HS-27A (cell line): ENCODE measurements at regions not wholly inside any gene's neighbourhood (a gene's known extent, or its start where the extent isn't known, plus 50 kb on each side); places are given as distances from the start of the nearest gene placed in this dataset.
"Not testable (repeated sequence)": the region's sequence is repeated elsewhere in the genome, so short reads cannot be mapped to it uniquely, and the experiment has no call there.

Experiments
- DNase-seq: peaks from one replicate; pipeline ENCODE4 v3.0.0-alpha.2; 2012; ENCODE audit warnings: low read depth, missing footprints

- DNase-seq = peak; percentile 27
Observed at GRCh38 chr1:121519042-121519755, 334.4 kb downstream of the SRGAP2C start.

- DNase-seq = not testable (repeated sequence)
Observed at GRCh38 chr1:121519756-121520286, 335.0 kb downstream of the SRGAP2C start.

DNA sequence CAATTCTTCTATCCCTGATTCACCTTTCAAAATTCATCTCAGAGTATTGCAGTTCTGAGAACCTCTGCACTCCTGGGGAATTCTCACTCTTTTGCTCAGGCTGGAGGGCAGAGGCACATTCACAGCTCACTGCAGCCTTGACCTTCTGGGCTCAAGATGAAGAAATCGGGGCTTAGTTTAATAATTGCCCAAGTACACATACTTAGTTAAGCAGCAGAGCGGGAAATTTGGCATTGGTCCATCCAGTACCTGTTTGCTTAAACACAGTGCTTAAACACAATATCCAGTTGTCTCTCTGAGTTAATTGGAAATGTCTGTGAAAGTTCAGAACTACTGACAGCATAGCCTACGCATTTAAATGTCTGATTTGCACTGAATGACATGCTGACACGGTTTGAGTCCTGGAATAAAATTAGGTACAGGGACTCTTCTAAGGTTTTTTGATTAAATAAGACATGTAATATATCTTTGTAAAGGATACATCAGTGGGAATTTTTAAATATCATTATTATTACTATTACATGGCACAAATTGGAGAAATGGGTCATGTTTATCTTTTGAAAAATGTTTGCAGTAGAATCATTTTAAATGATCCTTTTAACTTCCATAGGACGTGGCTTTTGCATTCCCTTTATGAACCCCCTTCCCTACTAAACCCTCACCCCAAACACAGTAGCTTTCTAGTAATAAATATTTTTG lies 337.4 kb downstream of the SRGAP2C start:
- DNase-seq = no peak

- not testable (repeated sequence) for DNase-seq
Observed at GRCh38 chr1:121523112-121523511, 338.3 kb downstream of the SRGAP2C start.

GRCh38 chr1:121525355-121525754 lies 340.6 kb downstream of the SRGAP2C start:
- DNase-seq = no peak

DNA sequence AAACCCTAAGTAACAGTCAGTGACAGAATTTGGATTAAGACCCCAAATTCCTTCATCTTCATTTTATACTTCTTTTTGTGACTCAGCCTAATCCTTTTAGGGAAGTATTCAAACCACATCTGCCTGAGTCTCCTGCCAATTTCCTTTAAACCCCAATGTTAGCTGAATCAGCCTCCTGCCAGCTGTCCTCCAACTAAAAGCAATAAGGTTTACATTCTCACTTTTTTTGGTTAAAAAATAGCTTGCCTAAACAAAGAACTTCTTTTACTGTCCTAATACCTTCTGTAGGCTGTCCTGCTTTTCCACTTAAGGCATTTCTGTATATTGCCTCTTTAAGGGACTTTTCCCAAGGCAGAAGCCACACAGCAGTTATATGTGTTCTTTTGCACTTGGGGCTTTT lies 344.2 kb downstream of the SRGAP2C start:
- DNase-seq = not testable (repeated sequence)

- DNase-seq = not testable (repeated sequence)
Observed at GRCh38 chr1:121530026-121530425, 345.3 kb downstream of the SRGAP2C start.

DNA sequence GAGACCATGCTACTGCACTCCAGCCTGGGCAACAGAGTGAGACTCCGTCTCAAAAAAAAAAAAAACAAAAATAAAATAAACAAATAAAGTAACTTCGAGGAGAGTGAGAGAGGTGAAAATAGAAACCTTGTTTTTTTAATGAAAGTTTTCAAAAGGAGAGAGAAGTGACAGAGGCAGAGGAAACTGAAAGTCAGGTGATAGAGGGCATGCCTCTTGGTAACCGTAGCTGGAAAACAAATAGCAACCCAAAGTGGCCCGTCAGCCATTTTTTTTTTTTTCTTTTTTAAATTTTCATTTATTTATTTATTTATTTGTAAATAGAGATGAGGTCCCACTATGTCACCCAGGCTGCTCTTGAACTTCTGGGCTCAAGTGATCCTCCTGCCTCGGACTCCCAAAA lies 347.0 kb downstream of the SRGAP2C start:
- DNase-seq = not testable (repeated sequence)

- DNase-seq = not testable (repeated sequence)
Observed at GRCh38 chr1:121538148-121538547, 353.4 kb downstream of the SRGAP2C start.

DNA sequence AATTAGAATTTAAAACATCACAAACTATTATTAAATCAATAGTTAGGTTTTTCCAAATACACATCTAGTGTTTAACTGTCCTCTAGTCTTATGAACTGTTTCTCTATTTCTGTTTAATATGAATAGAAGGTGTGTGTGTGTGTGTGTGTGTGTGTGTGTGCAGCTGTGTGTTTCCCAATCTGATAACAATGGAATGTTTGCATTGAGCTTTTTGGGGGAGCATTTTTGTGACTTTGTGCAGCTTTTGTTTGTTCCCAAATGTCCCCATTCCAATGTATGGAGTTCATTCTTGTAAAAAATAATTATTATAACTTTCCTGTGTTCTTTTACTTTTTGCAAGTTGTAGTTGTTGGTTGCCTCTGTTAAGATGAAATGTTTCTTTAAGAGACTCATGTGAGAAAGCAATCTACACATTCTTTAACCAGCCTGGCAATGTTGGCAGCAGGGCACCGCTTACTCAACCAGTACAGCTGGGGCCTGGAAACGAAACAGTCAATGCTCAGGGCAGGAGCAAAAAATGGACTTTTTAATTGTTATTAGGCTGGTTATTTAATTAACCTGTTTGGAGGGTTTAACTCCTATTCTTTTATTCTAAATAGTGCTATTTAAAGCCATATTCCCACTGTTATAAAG lies 354.3 kb downstream of the SRGAP2C start:
- DNase-seq = no peak

DNA sequence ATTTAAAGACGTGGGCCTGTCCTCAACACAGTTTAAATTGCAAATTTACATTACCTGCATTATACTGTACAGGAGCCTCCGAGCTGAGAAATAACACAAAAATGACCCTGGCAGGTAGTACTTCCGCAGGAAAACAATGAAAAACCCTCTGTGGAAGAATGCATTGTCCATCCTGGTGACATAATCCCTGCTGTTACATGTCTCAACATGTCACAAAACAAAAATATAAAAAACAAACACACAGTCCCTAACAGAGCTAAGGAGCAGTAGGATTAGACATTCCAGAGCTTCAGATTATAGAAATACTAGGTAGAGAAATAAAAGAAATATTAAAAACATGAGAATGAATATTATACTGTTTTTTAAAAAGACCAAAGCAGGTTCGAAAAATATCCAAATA lies 359.2 kb downstream of the SRGAP2C start:
- DNase-seq = not testable (repeated sequence)

DNA sequence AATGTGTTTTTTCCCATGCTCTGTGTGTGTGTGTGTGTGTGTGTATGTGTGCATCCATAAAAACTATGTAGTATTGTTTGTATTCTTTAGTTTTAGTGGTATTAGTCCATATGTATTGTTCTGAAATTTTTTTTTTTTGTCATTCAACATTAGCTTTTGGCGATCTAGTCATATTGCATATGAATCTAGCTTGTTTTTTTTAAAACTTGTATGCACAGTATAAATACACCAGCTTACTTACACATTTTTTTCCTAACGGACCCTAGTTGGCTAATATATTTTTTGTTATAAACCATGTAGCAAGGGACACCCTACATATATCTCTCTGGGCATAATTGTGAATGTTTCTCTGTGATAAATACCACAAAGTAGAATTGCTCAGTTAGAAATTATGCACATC lies 359.7 kb downstream of the SRGAP2C start:
- no peak for DNase-seq

GRCh38 chr1:121545899-121546298 lies 361.1 kb downstream of the SRGAP2C start:
- not testable (repeated sequence) for DNase-seq

GRCh38 chr1:121546830-121547591 lies 362.2 kb downstream of the SRGAP2C start:
- DNase-seq = no peak

- DNase-seq = not testable (repeated sequence)
Observed at GRCh38 chr1:121547726-121548125, 363.0 kb downstream of the SRGAP2C start.

DNA sequence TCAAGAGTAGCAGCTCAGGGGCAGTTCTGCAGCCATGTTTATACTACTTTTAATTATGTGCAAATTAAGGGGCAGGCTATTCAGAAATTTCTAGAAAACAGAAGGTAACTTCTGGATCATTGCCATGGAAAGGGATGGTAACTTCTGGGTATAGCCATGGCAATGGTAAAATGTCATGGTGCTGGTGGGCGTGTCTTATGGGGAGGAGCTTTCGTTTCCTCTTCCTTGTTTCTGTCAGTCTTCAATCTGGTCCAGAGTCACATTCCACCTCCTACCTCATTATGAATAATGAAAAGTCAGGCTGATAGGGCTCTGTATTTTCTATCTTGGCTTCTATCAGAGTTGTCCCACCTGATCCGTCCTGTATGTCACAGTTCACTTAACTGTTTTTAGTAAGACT lies 366.0 kb downstream of the SRGAP2C start:
- not testable (repeated sequence) for DNase-seq

GRCh38 chr1:121551491-121551890 lies 366.7 kb downstream of the SRGAP2C start:
- DNase-seq = not testable (repeated sequence)

DNA sequence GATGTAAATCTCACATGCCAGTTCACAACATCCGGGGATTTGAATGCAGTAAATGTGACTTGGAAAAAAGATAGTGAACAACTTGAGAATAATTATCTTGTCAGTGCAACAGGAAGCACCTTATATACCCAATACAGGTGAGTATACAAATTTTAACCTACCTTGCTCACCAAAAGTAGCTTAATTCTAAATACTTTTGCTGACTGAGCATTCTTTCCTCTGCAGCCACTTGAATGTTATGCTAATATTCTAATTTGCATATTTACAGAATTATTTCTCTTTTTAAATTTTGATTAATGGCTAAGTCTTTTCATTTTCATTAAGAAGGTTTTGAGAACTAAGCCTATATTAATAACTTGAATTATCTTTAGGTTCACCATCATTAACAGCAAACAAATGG lies 371.8 kb downstream of the SRGAP2C start:
- not testable (repeated sequence) for DNase-seq

DNA sequence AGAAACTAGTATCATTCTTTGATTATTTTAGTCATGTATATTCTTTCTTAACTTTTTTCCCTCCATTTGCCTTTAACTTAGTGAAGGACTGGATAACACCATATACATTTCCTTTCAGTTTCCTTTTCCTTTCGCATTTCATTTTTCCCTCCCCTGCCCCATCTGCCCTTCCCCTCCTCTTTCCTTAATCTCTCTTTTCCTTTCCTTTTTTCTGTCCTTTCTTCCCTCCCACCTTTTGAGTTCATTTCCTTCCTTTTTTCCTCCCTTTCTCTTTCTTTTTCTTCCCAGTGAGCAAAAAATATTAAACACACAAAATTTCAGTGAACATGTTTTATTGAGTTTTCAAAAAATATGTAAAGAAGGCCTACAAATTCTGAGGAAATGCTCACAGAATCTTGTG lies 373.3 kb downstream of the SRGAP2C start:
- DNase-seq = not testable (repeated sequence)

DNA sequence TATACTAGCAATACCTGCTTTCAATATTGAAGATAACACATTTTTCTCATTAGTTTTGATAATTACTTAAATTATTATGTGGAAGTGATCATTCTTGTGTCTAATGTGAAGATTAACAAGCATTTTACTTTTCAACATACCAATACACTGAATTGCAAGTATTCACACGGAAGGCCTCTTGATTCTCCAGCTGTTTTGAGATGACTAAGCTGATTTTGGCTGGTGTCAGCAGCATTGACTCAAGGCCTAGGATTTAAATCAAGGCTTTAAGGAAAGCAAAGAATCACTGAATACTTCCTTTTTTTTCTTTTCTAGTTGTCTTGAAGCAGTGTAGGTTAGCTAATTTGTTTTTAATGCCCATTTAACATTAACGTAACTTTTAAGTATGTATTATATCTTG lies 373.7 kb downstream of the SRGAP2C start:
- DNase-seq = peak; percentile 71

DNA sequence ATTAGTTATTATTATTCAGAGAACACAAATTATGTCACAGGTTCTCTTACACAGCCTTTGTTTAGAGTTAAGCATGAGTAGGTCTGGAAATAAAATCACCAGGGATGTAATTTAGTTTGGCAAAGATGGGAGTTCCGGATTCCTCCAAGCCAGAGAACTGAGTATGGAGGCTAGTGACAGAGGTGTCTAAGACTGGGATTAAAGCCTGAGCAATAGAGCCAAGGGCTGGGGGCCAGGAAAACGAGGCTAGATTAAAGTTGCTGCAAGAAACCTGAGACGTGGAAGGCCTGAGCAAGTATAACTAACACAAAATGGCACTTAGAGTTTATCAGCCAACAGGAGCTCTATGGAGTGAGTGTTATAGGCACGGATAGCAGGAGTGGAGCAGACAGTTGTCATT lies 381.6 kb downstream of the SRGAP2C start:
- DNase-seq = no peak

- no peak for DNase-seq
Observed at GRCh38 chr1:121569428-121569827, 384.7 kb downstream of the SRGAP2C start.
